ENCODE measurements at regions not wholly inside any gene's neighbourhood (a gene's known extent, or its start where the extent isn't known, plus 50 kb on each side); places are given as distances from the start of the nearest gene placed in this dataset.

DNA sequence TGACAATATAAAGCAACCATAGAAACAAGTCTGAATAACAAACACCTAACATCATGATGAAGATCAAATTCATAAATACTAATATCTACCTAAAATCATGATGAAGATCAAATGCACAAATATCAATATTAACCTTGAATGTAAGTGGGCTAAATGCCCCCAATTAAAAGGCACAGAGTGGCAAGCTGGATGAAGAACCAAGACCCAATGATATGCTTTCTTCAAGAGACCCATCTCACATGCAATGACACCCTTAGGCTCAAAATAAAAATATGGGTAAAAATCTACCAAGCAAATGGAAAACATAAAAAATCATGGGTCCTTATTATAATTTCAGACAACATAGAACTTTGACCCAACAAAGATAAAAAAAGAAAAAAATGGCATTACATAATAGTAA, 578.5 kb upstream of the PTCHD4 start:
- Histone ChIP-seq H3K4me3 (ENCODE audit: low read length) (no peak overlapping the region), H3K27me3 (ENCODE audit: control insufficient read depth in 2 of 2, insufficient read depth in 2 of 2, low read length in 2 of 2) (no peaks in the 10 kb centered on the region), H3K36me3 (ENCODE audit: control insufficient read depth in 2 of 3, insufficient read depth in 3 of 3, low read length in 3 of 3) (no peaks in the 10 kb centered on the region), H3K27ac (ENCODE audit: low read depth, low read length) (no peak overlapping the region), H3K4me1 (ENCODE audit: control insufficient read depth in 2 of 2, insufficient read depth in 2 of 2, low read length in 2 of 2) (no peaks in the 10 kb centered on the region), H3K9me3 (ENCODE audit: control insufficient read depth in 2 of 3, low read length in 3 of 3) (peaks cover 0 to 10% (median 0%) of the 10 kb centered on the region in 3 experiments)
- no peaks in the 10 kb centered on the region for H3K4me1 Mint-ChIP-seq
- H3K9me3 Mint-ChIP-seq, result peaks cover 14 to 69% (median 34%) of the 10 kb centered on the region in 11 donors
- no peaks in the 10 kb centered on the region for H3K27me3 Mint-ChIP-seq
- ChIA-PET CTCF (interaction anchor here (0.6 kb wide), 1 partner anchor 14 kb away, joined by 4 read pairs; no protein-coding TSS in a partner anchor), POLR2A (no interaction called here)
- intact Hi-C loops (cut with micrococcal nuclease), result no loop called here
- ATAC-seq (no peak), DNase-seq (no peak)
- H3K4me3 Mint-ChIP-seq, result no peak overlapping the region
- H3K36me3 Mint-ChIP-seq, result peaks cover 0 to 3% (median 0%) of the 10 kb centered on the region in 5 donors
- no peak overlapping the region for H3K27ac Mint-ChIP-seq

DNA sequence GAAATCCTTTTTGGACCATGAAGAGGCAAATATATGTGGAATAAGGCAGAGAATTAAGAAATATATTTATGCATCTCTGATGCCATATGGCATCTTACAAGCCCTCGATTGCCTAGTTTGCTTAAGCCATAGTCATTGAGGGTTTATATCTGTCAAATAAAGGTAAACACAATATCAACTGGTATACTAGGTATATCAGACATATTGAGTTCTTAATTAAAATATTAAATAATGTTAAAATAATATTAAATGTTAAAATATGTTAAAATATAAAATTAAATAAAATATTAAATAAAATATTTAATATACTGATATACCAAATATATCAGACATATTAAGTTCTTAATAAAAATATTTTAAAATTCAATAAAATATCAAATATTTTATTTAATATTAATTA, 567.4 kb upstream of the PTCHD4 start:
- no peak for DNase-seq
- Histone ChIP-seq H3K4me1 (ENCODE audit: control insufficient read depth in 2 of 2, insufficient read depth in 2 of 2, low read length in 2 of 2) (no peaks in the 10 kb centered on the region), H3K27me3 (ENCODE audit: control insufficient read depth in 2 of 2, insufficient read depth in 2 of 2, low read length in 2 of 2) (no peaks in the 10 kb centered on the region), H3K4me3 (ENCODE audit: low read length) (no peak overlapping the region), H3K9me3 (ENCODE audit: control insufficient read depth in 2 of 3, low read length in 3 of 3) (no peaks in the 10 kb centered on the region), H3K27ac (ENCODE audit: low read depth, low read length) (no peak overlapping the region), H3K36me3 (ENCODE audit: control insufficient read depth in 2 of 3, insufficient read depth in 3 of 3, low read length in 3 of 3) (no peaks in the 10 kb centered on the region)
- peaks cover 0 to 11% (median 2%) of the 10 kb centered on the region in 11 donors for H3K9me3 Mint-ChIP-seq
- H3K36me3 Mint-ChIP-seq, result no peaks in the 10 kb centered on the region
- no peaks in the 10 kb centered on the region for H3K4me1 Mint-ChIP-seq
- intact Hi-C loops (cut with micrococcal nuclease), result no loop called here
- H3K4me3 Mint-ChIP-seq, result no peak overlapping the region
- H3K27me3 Mint-ChIP-seq, result no peaks in the 10 kb centered on the region
- ChIA-PET POLR2A (no interaction called here), CTCF (no interaction called here)
- no peak overlapping the region for H3K27ac Mint-ChIP-seq
- ATAC-seq, result no peak

DNA sequence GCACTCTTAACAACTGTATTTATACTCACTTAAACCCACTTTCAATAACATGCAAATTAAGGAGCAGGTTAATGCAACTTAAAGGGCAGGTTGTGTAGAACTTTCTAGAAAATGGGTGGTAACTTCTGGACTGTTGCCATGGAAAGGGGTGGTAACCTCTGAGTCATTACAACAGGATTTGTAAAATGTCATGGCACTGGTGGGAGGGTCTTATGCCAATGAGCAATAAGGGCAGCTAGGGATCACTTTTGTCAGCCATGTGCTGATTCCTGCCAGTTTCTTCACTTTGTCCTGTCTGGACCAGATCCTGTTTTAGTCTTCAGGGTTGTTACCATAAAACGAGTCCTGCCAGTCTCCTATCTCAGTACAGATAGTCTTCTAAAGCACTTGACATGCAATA, 560.5 kb upstream of the PTCHD4 start:
- DNase-seq, result no peak
- H3K36me3 ChIP-seq (ENCODE audit: control insufficient read depth in 2 of 3, insufficient read depth in 3 of 3, low read length in 3 of 3), result no peaks in the 10 kb centered on the region
- no peaks in the 10 kb centered on the region for H3K9me3 ChIP-seq (ENCODE audit: control insufficient read depth in 2 of 3, low read length in 3 of 3)
- POLR2A ChIA-PET, result no interaction called here
- H3K27me3 ChIP-seq (ENCODE audit: control insufficient read depth in 2 of 2, insufficient read depth in 2 of 2, low read length in 2 of 2), result no peaks in the 10 kb centered on the region
- no peak overlapping the region for H3K4me3 ChIP-seq (ENCODE audit: low read length)
- no peak overlapping the region for H3K4me3 Mint-ChIP-seq
- peaks cover 0 to 13% (median 4%) of the 10 kb centered on the region in 11 donors for H3K9me3 Mint-ChIP-seq
- no peaks in the 10 kb centered on the region for H3K4me1 ChIP-seq (ENCODE audit: control insufficient read depth in 2 of 2, insufficient read depth in 2 of 2, low read length in 2 of 2)
- H3K27ac ChIP-seq (ENCODE audit: low read depth, low read length), result no peak overlapping the region
- intact Hi-C loops (cut with micrococcal nuclease), result no loop called here
- CTCF ChIA-PET, result no interaction called here
- H3K27me3 Mint-ChIP-seq, result no peaks in the 10 kb centered on the region
- no peaks in the 10 kb centered on the region for H3K36me3 Mint-ChIP-seq
- ATAC-seq, result no peak
- H3K4me1 Mint-ChIP-seq, result no peaks in the 10 kb centered on the region
- no peak overlapping the region for H3K27ac Mint-ChIP-seq

DNA sequence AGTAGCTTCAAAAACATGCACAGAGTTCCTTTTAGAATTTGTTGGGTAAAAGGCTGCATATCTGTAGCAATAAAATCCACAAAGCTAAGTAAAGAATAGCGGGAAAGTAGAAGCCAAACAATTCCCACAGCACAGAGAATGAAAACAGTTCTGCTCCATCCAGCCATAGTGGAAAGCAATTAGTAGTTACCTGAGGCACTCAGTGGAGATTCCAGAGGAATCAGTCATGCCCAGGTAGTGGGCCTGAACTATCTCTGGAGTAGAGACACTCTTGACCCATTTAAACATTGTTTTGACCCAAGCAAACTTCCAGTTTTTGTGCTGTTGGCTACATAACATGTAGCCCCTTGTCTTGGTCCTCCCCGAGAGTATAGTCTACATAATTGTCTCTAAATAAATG, 559.5 kb upstream of the PTCHD4 start:
- no peak overlapping the region for H3K4me3 ChIP-seq (ENCODE audit: low read length)
- no peaks in the 10 kb centered on the region for H3K4me1 ChIP-seq (ENCODE audit: control insufficient read depth in 2 of 2, insufficient read depth in 2 of 2, low read length in 2 of 2)
- H3K4me1 Mint-ChIP-seq, result no peaks in the 10 kb centered on the region
- no peak overlapping the region for H3K27ac Mint-ChIP-seq
- ChIA-PET POLR2A (no interaction called here), CTCF (no interaction called here)
- no peak for ATAC-seq
- no peaks in the 10 kb centered on the region for H3K27me3 ChIP-seq (ENCODE audit: control insufficient read depth in 2 of 2, insufficient read depth in 2 of 2, low read length in 2 of 2)
- H3K27me3 Mint-ChIP-seq, result no peaks in the 10 kb centered on the region
- H3K36me3 Mint-ChIP-seq, result no peaks in the 10 kb centered on the region
- no peak overlapping the region for H3K27ac ChIP-seq (ENCODE audit: low read depth, low read length)
- peaks cover 0 to 13% (median 3%) of the 10 kb centered on the region in 11 donors for H3K9me3 Mint-ChIP-seq
- intact Hi-C loops (cut with micrococcal nuclease), result no loop called here
- no peaks in the 10 kb centered on the region for H3K9me3 ChIP-seq (ENCODE audit: control insufficient read depth in 2 of 3, low read length in 3 of 3)
- H3K36me3 ChIP-seq (ENCODE audit: control insufficient read depth in 2 of 3, insufficient read depth in 3 of 3, low read length in 3 of 3), result no peaks in the 10 kb centered on the region
- H3K4me3 Mint-ChIP-seq, result no peak overlapping the region
- no peak for DNase-seq

DNA sequence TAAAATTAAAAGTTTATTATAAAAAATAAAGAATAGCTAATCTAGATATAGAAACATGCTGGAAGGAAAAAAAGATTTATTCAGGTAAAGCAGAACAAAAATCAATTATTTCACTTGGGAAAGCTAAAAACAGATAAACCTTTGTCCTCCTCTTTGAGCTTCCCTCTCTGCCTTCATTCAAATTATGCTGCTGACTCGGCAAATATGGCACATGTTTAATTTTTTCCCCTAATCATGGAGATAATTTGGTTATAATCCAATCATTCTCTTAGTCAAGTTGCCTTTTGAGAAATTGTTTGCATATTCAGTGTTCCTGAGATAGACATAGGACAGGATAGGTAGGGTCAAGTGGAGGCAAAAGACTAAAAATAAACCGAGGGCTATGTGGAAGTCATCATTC, 556.8 kb upstream of the PTCHD4 start:
- Mint-ChIP-seq H3K4me3 (no peak overlapping the region), H3K36me3 (no peaks in the 10 kb centered on the region), H3K27ac (no peak overlapping the region), H3K27me3 (no peaks in the 10 kb centered on the region), H3K4me1 (no peaks in the 10 kb centered on the region), H3K9me3 (peaks cover 0 to 13% (median 3%) of the 10 kb centered on the region in 11 donors)
- H3K4me1 ChIP-seq (ENCODE audit: control insufficient read depth in 2 of 2, insufficient read depth in 2 of 2, low read length in 2 of 2), result no peaks in the 10 kb centered on the region
- no peak overlapping the region for H3K4me3 ChIP-seq (ENCODE audit: low read length)
- ChIA-PET CTCF (no interaction called here), POLR2A (no interaction called here)
- no peak for ATAC-seq
- H3K27me3 ChIP-seq (ENCODE audit: control insufficient read depth in 2 of 2, insufficient read depth in 2 of 2, low read length in 2 of 2), result no peaks in the 10 kb centered on the region
- no peaks in the 10 kb centered on the region for H3K36me3 ChIP-seq (ENCODE audit: control insufficient read depth in 2 of 3, insufficient read depth in 3 of 3, low read length in 3 of 3)
- H3K27ac ChIP-seq (ENCODE audit: low read depth, low read length), result no peak overlapping the region
- intact Hi-C loops (cut with micrococcal nuclease), result no loop called here
- no peak for DNase-seq
- no peaks in the 10 kb centered on the region for H3K9me3 ChIP-seq (ENCODE audit: control insufficient read depth in 2 of 3, low read length in 3 of 3)

DNA sequence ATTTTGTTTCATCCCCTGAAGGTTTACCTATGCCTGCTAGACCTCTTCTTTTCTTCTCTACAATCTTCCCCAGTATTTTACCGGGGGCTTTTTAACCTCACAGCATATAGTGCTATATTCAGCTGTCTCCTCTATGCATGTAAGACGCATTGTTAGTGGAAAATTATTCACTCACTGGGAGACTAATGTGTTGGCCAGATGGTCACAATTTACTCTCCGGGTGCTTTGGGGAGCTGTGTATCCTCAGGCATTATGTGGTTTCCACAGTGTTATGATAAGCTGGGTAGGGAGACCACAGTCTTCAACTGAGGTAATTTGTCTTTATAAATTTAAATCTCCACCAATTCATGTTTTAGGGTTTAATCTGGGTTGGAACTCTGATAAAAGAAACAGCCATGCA, 553.8 kb upstream of the PTCHD4 start:
- no peak overlapping the region for H3K27ac Mint-ChIP-seq
- Histone ChIP-seq H3K27ac (ENCODE audit: low read depth, low read length) (no peak overlapping the region), H3K36me3 (ENCODE audit: control insufficient read depth in 2 of 3, insufficient read depth in 3 of 3, low read length in 3 of 3) (no peaks in the 10 kb centered on the region), H3K27me3 (ENCODE audit: control insufficient read depth in 2 of 2, insufficient read depth in 2 of 2, low read length in 2 of 2) (no peaks in the 10 kb centered on the region), H3K4me3 (ENCODE audit: low read length) (no peak overlapping the region), H3K4me1 (ENCODE audit: control insufficient read depth in 2 of 2, insufficient read depth in 2 of 2, low read length in 2 of 2) (no peaks in the 10 kb centered on the region), H3K9me3 (ENCODE audit: control insufficient read depth in 2 of 3, low read length in 3 of 3) (no peaks in the 10 kb centered on the region)
- intact Hi-C loops (cut with micrococcal nuclease), result no loop called here
- ATAC-seq (no peak), DNase-seq (no peak)
- CTCF ChIA-PET, result no interaction called here
- no peaks in the 10 kb centered on the region for H3K27me3 Mint-ChIP-seq
- no peaks in the 10 kb centered on the region for H3K36me3 Mint-ChIP-seq
- H3K4me3 Mint-ChIP-seq, result no peak overlapping the region
- no peaks in the 10 kb centered on the region for H3K4me1 Mint-ChIP-seq
- POLR2A ChIA-PET, result no interaction called here
- peaks cover 0 to 11% (median 2%) of the 10 kb centered on the region in 11 donors for H3K9me3 Mint-ChIP-seq

DNA sequence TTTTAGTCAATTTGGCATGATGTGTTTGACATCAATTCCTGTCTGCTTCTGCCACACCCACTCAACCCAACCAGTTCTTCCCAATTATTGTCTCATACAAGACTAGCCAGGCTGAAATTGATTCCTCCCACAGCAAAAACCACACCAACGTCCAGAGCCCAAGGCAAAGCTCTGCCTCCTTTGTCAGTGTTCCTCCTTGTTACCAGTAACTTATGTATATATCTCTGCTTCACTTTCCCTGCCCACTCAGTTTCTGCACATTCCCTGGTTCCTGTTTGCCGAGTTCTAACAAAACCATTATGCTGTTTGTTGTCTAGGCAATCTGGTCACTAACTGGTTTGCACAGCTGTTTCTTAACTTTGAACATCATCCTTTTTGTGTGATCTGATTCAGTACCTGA, 547.9 kb upstream of the PTCHD4 start:
- Histone ChIP-seq H3K9me3 (ENCODE audit: control insufficient read depth in 2 of 3, low read length in 3 of 3) (no peaks in the 10 kb centered on the region), H3K27ac (ENCODE audit: low read depth, low read length) (no peak overlapping the region), H3K36me3 (ENCODE audit: control insufficient read depth in 2 of 3, insufficient read depth in 3 of 3, low read length in 3 of 3) (no peaks in the 10 kb centered on the region), H3K4me1 (ENCODE audit: control insufficient read depth in 2 of 2, insufficient read depth in 2 of 2, low read length in 2 of 2) (no peaks in the 10 kb centered on the region), H3K4me3 (ENCODE audit: low read length) (no peak overlapping the region), H3K27me3 (ENCODE audit: control insufficient read depth in 2 of 2, insufficient read depth in 2 of 2, low read length in 2 of 2) (no peaks in the 10 kb centered on the region)
- Mint-ChIP-seq H3K27ac (no peak overlapping the region), H3K4me3 (no peak overlapping the region), H3K4me1 (no peaks in the 10 kb centered on the region), H3K36me3 (no peaks in the 10 kb centered on the region), H3K27me3 (no peaks in the 10 kb centered on the region), H3K9me3 (peaks cover 0 to 9% (median 0%) of the 10 kb centered on the region in 11 donors)
- CTCF ChIA-PET, result no interaction called here
- DNase-seq (no peak), ATAC-seq (no peak)
- intact Hi-C loops (cut with micrococcal nuclease), result no loop called here
- POLR2A ChIA-PET, result no interaction called here
